Forelimb muscle (tissue), 1 donor: ENCODE measurements at regions not wholly inside any gene's neighbourhood (a gene's known extent, or its start where the extent isn't known, plus 50 kb on each side); places are given as distances from the start of the nearest gene placed in this dataset.
A peak's percentile ranks its signal among the peaks of the same experiment; 100 is the strongest.
"Not testable (repeated sequence)": the region's sequence is repeated elsewhere in the genome, so short reads cannot be mapped to it uniquely, and the experiment has no call there.

Experiments used
- DNase-seq: peaks from one replicate; pipeline ENCODE4 v3.0.0-alpha.2; 2013; ENCODE audit warnings: low read depth

- no peak for DNase-seq
Measured at GRCh38 chr2:40579247-40579646, 127.4 kb upstream of the SLC8A1 start.

GRCh38 chr2:40584432-40584831 is 132.5 kb upstream of the SLC8A1 start:
- no peak for DNase-seq

- no peak for DNase-seq
Measured at GRCh38 chr2:40591774-40592173, 139.9 kb upstream of the SLC8A1 start.

- DNase-seq: no peak
Measured at GRCh38 chr2:40592218-40592617, 140.3 kb upstream of the SLC8A1 start.

- DNase-seq: no peak
Measured at GRCh38 chr2:40606862-40607261, 155.0 kb upstream of the SLC8A1 start.

- no peak for DNase-seq
Measured at GRCh38 chr2:40611196-40611595, 159.3 kb upstream of the SLC8A1 start.

GRCh38 chr2:40625849-40626248 is 174.0 kb upstream of the SLC8A1 start:
- DNase-seq: no peak

- no peak for DNase-seq
Measured at GRCh38 chr2:40628556-40628955, 176.7 kb upstream of the SLC8A1 start.

GRCh38 chr2:40629768-40630434 is 178.0 kb upstream of the SLC8A1 start:
- DNase-seq: no peak

- peak; percentile 53 for DNase-seq
Measured at GRCh38 chr2:40639320-40639719, 187.4 kb upstream of the SLC8A1 start.

GRCh38 chr2:40642237-40642636 is 190.3 kb upstream of the SLC8A1 start:
- no peak for DNase-seq

- DNase-seq: no peak
Measured at GRCh38 chr2:40642726-40643125, 190.8 kb upstream of the SLC8A1 start.

- DNase-seq: no peak
Measured at GRCh38 chr2:40646642-40647041, 194.8 kb upstream of the SLC8A1 start.

- no peak for DNase-seq
Measured at GRCh38 chr2:40652155-40652554, 200.3 kb upstream of the SLC8A1 start.

- DNase-seq: no peak
Measured at GRCh38 chr2:40653829-40654228, 201.9 kb upstream of the SLC8A1 start.

GRCh38 chr2:40654346-40654745 is 202.5 kb upstream of the SLC8A1 start:
- DNase-seq: no peak

- no peak for DNase-seq
Measured at GRCh38 chr2:40658941-40659340, 207.1 kb upstream of the SLC8A1 start.

GRCh38 chr2:40665493-40666232 is 213.8 kb upstream of the SLC8A1 start:
- no peak for DNase-seq

GRCh38 chr2:40666398-40666797 is 214.5 kb upstream of the SLC8A1 start:
- no peak for DNase-seq

- DNase-seq: no peak
Measured at GRCh38 chr2:40668425-40668824, 216.5 kb upstream of the SLC8A1 start.

- DNase-seq: not testable (repeated sequence)
Measured at GRCh38 chr2:40676134-40676790, 224.4 kb upstream of the SLC8A1 start.

GRCh38 chr2:40680547-40680946 is 228.7 kb upstream of the SLC8A1 start:
- DNase-seq: no peak

GRCh38 chr2:40690036-40690435 is 238.1 kb upstream of the SLC8A1 start:
- no peak for DNase-seq
